ENCODE measurements at regions not wholly inside any gene's neighbourhood (a gene's known extent, or its start where the extent isn't known, plus 50 kb on each side); places are given as distances from the start of the nearest gene placed in this dataset.

GRCh38 chr4:123510221-123510620 lies 113.6 kb downstream of the SPRY1 start:
- no peak for TF ChIP-seq CTCF (IDR thresholded peaks at IDR 0.05; ENCODE audit: low read length)
- no peak for TF ChIP-seq EZH2 (IDR thresholded peaks at IDR 0.05; ENCODE audit: borderline replicate concordance, low read length)
